ENCODE measurements at regions not wholly inside any gene's neighbourhood (a gene's known extent, or its start where the extent isn't known, plus 50 kb on each side); places are given as distances from the start of the nearest gene placed in this dataset.

GRCh38 chr14:89635615-89636014 lies 218.6 kb upstream of the FOXN3 start:
- H3K9me2 ChIP-seq = no peaks in the 10 kb centered on the region
- H2AFZ ChIP-seq (ENCODE audit: low read depth) = no peak overlapping the region
- H3K4me1 ChIP-seq (ENCODE audit: control insufficient read depth in 1 of 2, insufficient read depth in 2 of 2, low read depth in 1 of 2, low read length in 1 of 2) = peaks cover 0 to 3% of the 10 kb centered on the region in 2 experiments; a peak in 1 of 4 replicates
- H3K79me2 ChIP-seq (ENCODE audit: insufficient read depth) = no peaks in the 10 kb centered on the region
- ChIA-PET CTCF (no interaction called here), POLR2A (no interaction called here)
- no peaks in the 10 kb centered on the region for H3K36me3 ChIP-seq (replicated peaks in 1 of 2; ENCODE audit: control insufficient read depth in 1 of 2, insufficient read depth in 2 of 2, low read length in 1 of 2)
- no peak for DNase-seq
- H3K9me3 ChIP-seq = no peaks in the 10 kb centered on the region
- no peaks in the 10 kb centered on the region for H3F3A ChIP-seq (replicated peaks; ENCODE audit: insufficient read depth)
- 89% methylated on average over 8 of the region's 8 CpGs for WGBS (ENCODE audit: low lambda C conversion rate)
- TF ChIP-seq YY1 (IDR thresholded peaks at IDR 0.05; ENCODE audit: low read depth) = no peak
- TF ChIP-seq PBX3 (IDR thresholded peaks at IDR 0.05) = no peak
- no peak for TF ChIP-seq TAF1 (IDR thresholded peaks at IDR 0.05; ENCODE audit: borderline replicate concordance, low read depth, low read length)
- no peak for TF ChIP-seq USF1 (IDR thresholded peaks at IDR 0.05; ENCODE audit: borderline replicate concordance, low read depth)
- no peaks in the 10 kb centered on the region for H4K20me1 ChIP-seq (ENCODE audit: insufficient read depth)
- H3K4me2 ChIP-seq = no peak overlapping the region
- no peaks in the 10 kb centered on the region for H3K27me3 ChIP-seq (ENCODE audit: insufficient read depth)
- H3K4me3 ChIP-seq (ENCODE audit: low read depth in 2 of 2, low read length in 1 of 2) = no peak overlapping the region
- no peak overlapping the region for H3K9ac ChIP-seq
- H3K27ac ChIP-seq (ENCODE audit: low read depth in 2 of 2, low read length in 1 of 2) = no peak overlapping the region

DNA sequence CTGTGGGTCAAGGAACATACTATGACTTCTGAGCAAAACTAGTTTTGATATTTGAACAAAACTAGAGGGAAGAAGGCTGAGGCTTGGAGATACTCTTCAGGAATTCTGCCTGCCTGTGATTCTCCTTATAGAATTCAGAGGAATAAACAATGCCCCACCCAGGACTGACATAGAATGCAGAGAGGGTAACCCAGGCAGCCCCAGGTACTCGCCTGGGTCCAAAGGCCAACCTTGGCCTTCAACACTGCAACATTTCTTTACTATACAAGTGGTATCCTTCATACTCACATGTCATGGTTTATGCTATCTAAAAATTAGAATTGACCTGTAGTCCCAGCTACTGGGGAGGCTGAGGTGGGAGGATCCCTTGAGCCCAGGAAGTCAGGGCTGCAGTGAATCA lies 217.0 kb upstream of the FOXN3 start:
- Histone ChIP-seq H3K4me2 (no peak overlapping the region), H3K9ac (no peak overlapping the region), H3K27ac (ENCODE audit: low read depth in 2 of 2, low read length in 1 of 2) (no peak overlapping the region), H3K4me1 (ENCODE audit: control insufficient read depth in 1 of 2, insufficient read depth in 2 of 2, low read depth in 1 of 2, low read length in 1 of 2) (peaks cover 0 to 8% of the 10 kb centered on the region in 2 experiments; a peak in 1 of 4 replicates), H3F3A (replicated peaks; ENCODE audit: insufficient read depth) (no peaks in the 10 kb centered on the region), H2AFZ (ENCODE audit: low read depth) (no peak overlapping the region), H3K79me2 (ENCODE audit: insufficient read depth) (no peaks in the 10 kb centered on the region), H4K20me1 (ENCODE audit: insufficient read depth) (no peaks in the 10 kb centered on the region), H3K36me3 (replicated peaks in 1 of 2; ENCODE audit: control insufficient read depth in 1 of 2, insufficient read depth in 2 of 2, low read length in 1 of 2) (no peaks in the 10 kb centered on the region), H3K27me3 (ENCODE audit: insufficient read depth) (no peaks in the 10 kb centered on the region), H3K9me3 (no peaks in the 10 kb centered on the region), H3K4me3 (ENCODE audit: low read depth in 2 of 2, low read length in 1 of 2) (no peak overlapping the region), H3K9me2 (no peaks in the 10 kb centered on the region)
- ChIA-PET CTCF (interaction anchor here (0.6 kb wide), 1 partner anchor 615 kb away, joined by 3 read pairs; no protein-coding TSS in a partner anchor), POLR2A (no interaction called here)
- no peak for TF ChIP-seq SIN3A (IDR thresholded peaks at IDR 0.05; ENCODE audit: borderline replicate concordance, low read depth, low read length)
- TF ChIP-seq RXRA (IDR thresholded peaks at IDR 0.05; ENCODE audit: borderline replicate concordance, low read depth) = no peak
- TF ChIP-seq CHD2 (IDR thresholded peaks at IDR 0.05; ENCODE audit: low read length, partially characterized antibody) = no peak
- no peak for TF ChIP-seq RCOR1 (IDR thresholded peaks at IDR 0.05; ENCODE audit: low read length)
- TF ChIP-seq, protein P1, sequence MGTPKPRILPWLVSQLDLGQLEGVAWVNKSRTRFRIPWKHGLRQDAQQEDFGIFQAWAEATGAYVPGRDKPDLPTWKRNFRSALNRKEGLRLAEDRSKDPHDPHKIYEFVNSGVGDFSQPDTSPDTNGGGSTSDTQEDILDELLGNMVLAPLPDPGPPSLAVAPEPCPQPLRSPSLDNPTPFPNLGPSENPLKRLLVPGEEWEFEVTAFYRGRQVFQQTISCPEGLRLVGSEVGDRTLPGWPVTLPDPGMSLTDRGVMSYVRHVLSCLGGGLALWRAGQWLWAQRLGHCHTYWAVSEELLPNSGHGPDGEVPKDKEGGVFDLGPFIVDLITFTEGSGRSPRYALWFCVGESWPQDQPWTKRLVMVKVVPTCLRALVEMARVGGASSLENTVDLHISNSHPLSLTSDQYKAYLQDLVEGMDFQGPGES (IDR thresholded peaks at IDR 0.05; ENCODE audit: low read depth, low read length) = no peak
- no peak for TF ChIP-seq RFX5 (IDR thresholded peaks at IDR 0.05; ENCODE audit: low read length)
- TF ChIP-seq GATA2 (CRISPR knock-in tag; IDR thresholded peaks at IDR 0.05) = no peak
- no peak for TF ChIP-seq MEF2A (IDR thresholded peaks at IDR 0.05; ENCODE audit: borderline replicate concordance, low read depth)
- TF ChIP-seq JUND (IDR thresholded peaks at IDR 0.05) = no peak
- TF ChIP-seq TCF12 (IDR thresholded peaks at IDR 0.05) = no peak
- TF ChIP-seq EP300 (IDR thresholded peaks at IDR 0.05; ENCODE audit: borderline replicate concordance in 1 of 2, low read depth in 1 of 2, low read length in 1 of 2) = no peak
- WGBS (ENCODE audit: low lambda C conversion rate) = 100% methylated on average over 1 of the region's 1 CpG
- DNase-seq = no peak
